A673 (cell line): ENCODE measurements at regions not wholly inside any gene's neighbourhood (a gene's known extent, or its start where the extent isn't known, plus 50 kb on each side); places are given as distances from the start of the nearest gene placed in this dataset.

Experiments used
- BruUV-seq: library from RNA; stranded (reverse); fragments of 400-500 nt; replicated peaks from 2 replicates; lab custom pipeline; 2021; lab: Mats Ljungman, UMichigan
- CTCF ChIA-PET: fragments of 300-600 bp; sonication (Branson Sonifier 250); formaldehyde crosslinking; loops from one replicate; lab custom pipeline; 2022; ENCODE audit warnings: antibody characterized with exemption; lab: Charles Lee
- POLR2A ChIA-PET: fragments of 300-600 bp; sonication (Branson Sonifier 250); formaldehyde crosslinking; loops from one replicate; lab custom pipeline; 2022; ENCODE audit warnings: antibody characterized with exemption; ENCODE audit not compliant: low non-redundant PET; lab: Charles Lee
- DNase-seq: peaks from one replicate; pipeline ENCODE4 v3.0.0-alpha.2; 2015; ENCODE audit warnings: low spot score
- H3K27ac ChIP-seq: fragments of 200-600 bp; sonication (generic); 2 replicates; pipeline ENCODE4 v1.5.1; 2016; ENCODE audit warnings: mixed run types, low read depth, mild to moderate bottlenecking, mixed read lengths, antibody characterized with exemption, low read length; ENCODE audit not compliant: poor library complexity, severe bottlenecking
- H3K27me3 ChIP-seq: fragments of 200-600 bp; sonication (generic); replicated peaks from 2 replicates; pipeline ENCODE4 v1.6.1; 2017; ENCODE audit warnings: mixed run types, low read depth, mild to moderate bottlenecking, mixed read lengths, antibody characterized with exemption, low read length; ENCODE audit not compliant: insufficient read depth, poor library complexity
- H3K36me3 ChIP-seq: fragments of 200-600 bp; sonication (generic); 2 replicates; pipeline ENCODE4 v1.6.1; 2016; ENCODE audit warnings: mixed run types, mild to moderate bottlenecking, mixed read lengths, antibody characterized with exemption, low read length; ENCODE audit not compliant: insufficient read depth, poor library complexity, severe bottlenecking
- H3K4me1 ChIP-seq: fragments of 200-600 bp; sonication (generic); 2 replicates; pipeline ENCODE4 v1.6.1; 2017; ENCODE audit warnings: mixed run types, mild to moderate bottlenecking, mixed read lengths, antibody characterized with exemption, low read length; ENCODE audit not compliant: insufficient read depth, poor library complexity, severe bottlenecking
- H3K4me3 ChIP-seq: fragments of 200-600 bp; sonication (generic); 2 replicates; pipeline ENCODE4 v1.5.1; 2016; ENCODE audit warnings: low read depth, mixed run types, mild to moderate bottlenecking, mixed read lengths, low read length; ENCODE audit not compliant: poor library complexity, severe bottlenecking
- H3K9me3 ChIP-seq: fragments of 200-600 bp; sonication (generic); 2 replicates; pipeline ENCODE4 v1.6.1; 2016; ENCODE audit warnings: mixed run types, low read depth, mild to moderate bottlenecking, mixed read lengths, antibody characterized with exemption, low read length; ENCODE audit not compliant: poor library complexity, severe bottlenecking
- CTCF ChIP-seq: fragments of 300-800, 200-600 bp; sonication (generic); conservative IDR thresholded peaks from 2 replicates; pipeline ENCODE4 v1.5.1; 2017; ENCODE audit warnings: low read depth, mild to moderate bottlenecking, antibody characterized with exemption, low read length, moderate library complexity, mixed read lengths
- EZH2 ChIP-seq: fragments of 200-600 bp; sonication (generic); IDR thresholded peaks from 2 replicates; pipeline ENCODE4 v1.6.1; 2017; ENCODE audit warnings: borderline replicate concordance, low read depth, mild to moderate bottlenecking, mixed read lengths, antibody characterized with exemption, low read length; ENCODE audit not compliant: poor library complexity, severe bottlenecking
- intact Hi-C: fragments of 100-400 bp; cut with micrococcal nuclease; formaldehyde crosslinking; loops from one replicate; pipeline ENCODE4 v1.10.0; 2022; ENCODE audit not compliant: unreplicated experiment

- no peak for DNase-seq
- BruUV-seq, result no TSS peak
- Histone ChIP-seq H3K9me3 (no peaks in the 10 kb centered on the region), H3K27ac (no peak overlapping the region), H3K36me3 (no peaks in the 10 kb centered on the region), H3K4me3 (no peak overlapping the region), H3K4me1 (no peaks in the 10 kb centered on the region), H3K27me3 (peaks cover 21% of the 10 kb centered on the region)
- intact Hi-C loops, result no loop called here
- ChIA-PET CTCF (no interaction called here), POLR2A (no interaction called here)
- TF ChIP-seq EZH2, result no peak
- TF ChIP-seq CTCF, result no peak
Observed at GRCh38 chr20:39630215-39630908, 668.2 kb downstream of the DHX35 start.

- no TSS peak for BruUV-seq
- no peaks in the 10 kb centered on the region for H3K4me1 ChIP-seq
- CTCF ChIA-PET, result no interaction called here
Observed at GRCh38 chr20:39627765-39628164, 665.6 kb downstream of the DHX35 start.

DNA sequence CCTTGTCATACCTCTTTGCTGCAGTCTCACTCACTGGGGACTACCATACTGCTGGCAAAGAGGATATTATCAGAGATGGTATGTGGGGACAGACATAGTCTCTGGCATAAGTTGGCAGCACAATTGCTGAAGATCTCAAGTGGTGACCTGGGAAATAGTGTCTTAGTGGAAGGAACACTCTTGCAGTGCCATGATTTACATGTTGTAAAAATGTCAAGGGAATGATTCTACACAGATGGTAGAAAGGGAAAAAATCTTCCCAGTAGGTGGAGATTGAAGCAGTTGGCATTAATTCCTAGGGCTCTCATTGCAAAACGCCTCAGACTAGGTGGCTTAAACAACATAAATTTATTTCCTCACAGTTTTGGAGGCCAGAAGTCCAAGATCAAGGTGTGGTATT is 662.2 kb downstream of the DHX35 start:
- Histone ChIP-seq H3K36me3 (no peaks in the 10 kb centered on the region), H3K4me3 (no peak overlapping the region), H3K4me1 (no peaks in the 10 kb centered on the region), H3K27me3 (no peaks in the 10 kb centered on the region), H3K9me3 (no peaks in the 10 kb centered on the region), H3K27ac (no peak overlapping the region)
- TF ChIP-seq EZH2 (no peak), CTCF (no peak)
- no TSS peak for BruUV-seq
- intact Hi-C loops, result no loop called here
- ChIA-PET CTCF (no interaction called here), POLR2A (no interaction called here)
- DNase-seq, result no peak

More at GRCh38 chr20:39627765-39628164, 665.6 kb downstream of the DHX35 start:
- no peak overlapping the region for H3K27ac ChIP-seq
- H3K9me3 ChIP-seq, result no peaks in the 10 kb centered on the region
- no peak for DNase-seq
- intact Hi-C loops, result no loop called here
- POLR2A ChIA-PET, result interaction anchor here (0.6 kb wide), 1 partner anchor 108 kb away, joined by 4 read pairs; no protein-coding TSS in a partner anchor
- H3K27me3 ChIP-seq, result peaks cover 11% of the 10 kb centered on the region
- no peak overlapping the region for H3K4me3 ChIP-seq
- no peaks in the 10 kb centered on the region for H3K36me3 ChIP-seq
- TF ChIP-seq EZH2 (no peak), CTCF (no peak)
